ENCODE measurements at regions not wholly inside any gene's neighbourhood (a gene's known extent, or its start where the extent isn't known, plus 50 kb on each side); places are given as distances from the start of the nearest gene placed in this dataset.

GRCh38 chr13:107365466-107366215 lies 797.7 kb upstream of the ARGLU1 start:
- Histone ChIP-seq H3K23me2 (ENCODE audit: insufficient read length, low read depth, low read length, poor library complexity, severe bottlenecking) (no peaks in the 10 kb centered on the region), H3K4me2 (ENCODE audit: insufficient read depth, insufficient read length, low read length) (no peak overlapping the region), H3K18ac (ENCODE audit: insufficient read length, low read depth, low read length) (no peak overlapping the region), H3T11ph (ENCODE audit: low read length) (no peak overlapping the region), H2AK5ac (ENCODE audit: insufficient read length, low read length) (no peak overlapping the region), H4K8ac (replicated peaks; ENCODE audit: insufficient read length, low read depth, low read length) (no peak overlapping the region), H2BK120ac (ENCODE audit: low read depth, low read length, poor library complexity, severe bottlenecking) (no peak overlapping the region), H3K14ac (ENCODE audit: insufficient read depth, low read length) (no peak overlapping the region), H2BK12ac (ENCODE audit: insufficient read length, low read depth, low read length) (no peak overlapping the region), H2BK20ac (ENCODE audit: low read depth, low read length, poor library complexity, severe bottlenecking) (no peak overlapping the region), H2BK5ac (ENCODE audit: insufficient read length, low read length) (no peak overlapping the region), H4K5ac (ENCODE audit: insufficient read length, low read depth, low read length) (no peak overlapping the region), H2BK15ac (ENCODE audit: low read depth, low read length) (no peak overlapping the region), H3K4ac (ENCODE audit: low read depth, low read length) (no peak overlapping the region), H3K79me1 (ENCODE audit: insufficient read depth, low read depth, low read length, poor library complexity, severe bottlenecking) (no peaks in the 10 kb centered on the region), H2AFZ (ENCODE audit: low read length) (no peak overlapping the region), H3K4me1 (ENCODE audit: insufficient read depth, low read length) (no peaks in the 10 kb centered on the region), H3K9me3 (ENCODE audit: control insufficient read depth, low read depth, low read length) (no peaks in the 10 kb centered on the region), H4K20me1 (ENCODE audit: control insufficient read depth, insufficient read depth, insufficient read length) (no peaks in the 10 kb centered on the region), H3K56ac (ENCODE audit: insufficient read length, low read depth, low read length) (no peak overlapping the region), H3K79me2 (ENCODE audit: insufficient read depth, low read length) (no peaks in the 10 kb centered on the region), H3K27ac (ENCODE audit: insufficient read length, low read depth, low read length) (no peak overlapping the region), H3K23ac (ENCODE audit: insufficient read length, low read depth, low read length) (no peak overlapping the region), H3K9ac (ENCODE audit: extremely low read depth, insufficient read length, low read length) (no peak overlapping the region), H3K27me3 (ENCODE audit: insufficient read depth, low read length) (no peaks in the 10 kb centered on the region), H4K91ac (ENCODE audit: insufficient read length, low read depth, low read length) (no peak overlapping the region)
- Mint-ChIP-seq H3K36me3 (ENCODE audit: insufficient read depth in 1 of 3, low read depth in 3 of 3) (no peaks in the 10 kb centered on the region; a peak in 1 of 7 replicates), H3K4me3 (no peak overlapping the region), H3K9me3 (no peaks in the 10 kb centered on the region), H3K27me3 (ENCODE audit: low read depth) (no peaks in the 10 kb centered on the region; the same call in 1 of the 2 replicates), H3K4me1 (peaks cover 7 to 9% of the 10 kb centered on the region in 2 experiments), H3K27ac (peak overlapping the region in 1 of 3 experiments; percentile 34; a peak in 1 of 7 replicates)
- WGBS (ENCODE audit: extremely low coverage, insufficient read length, low lambda C conversion rate), result no CpG with 5 or more reads among the region's 8 CpGs
- DNase-seq, result no peak
- TF ChIP-seq, protein P1, sequence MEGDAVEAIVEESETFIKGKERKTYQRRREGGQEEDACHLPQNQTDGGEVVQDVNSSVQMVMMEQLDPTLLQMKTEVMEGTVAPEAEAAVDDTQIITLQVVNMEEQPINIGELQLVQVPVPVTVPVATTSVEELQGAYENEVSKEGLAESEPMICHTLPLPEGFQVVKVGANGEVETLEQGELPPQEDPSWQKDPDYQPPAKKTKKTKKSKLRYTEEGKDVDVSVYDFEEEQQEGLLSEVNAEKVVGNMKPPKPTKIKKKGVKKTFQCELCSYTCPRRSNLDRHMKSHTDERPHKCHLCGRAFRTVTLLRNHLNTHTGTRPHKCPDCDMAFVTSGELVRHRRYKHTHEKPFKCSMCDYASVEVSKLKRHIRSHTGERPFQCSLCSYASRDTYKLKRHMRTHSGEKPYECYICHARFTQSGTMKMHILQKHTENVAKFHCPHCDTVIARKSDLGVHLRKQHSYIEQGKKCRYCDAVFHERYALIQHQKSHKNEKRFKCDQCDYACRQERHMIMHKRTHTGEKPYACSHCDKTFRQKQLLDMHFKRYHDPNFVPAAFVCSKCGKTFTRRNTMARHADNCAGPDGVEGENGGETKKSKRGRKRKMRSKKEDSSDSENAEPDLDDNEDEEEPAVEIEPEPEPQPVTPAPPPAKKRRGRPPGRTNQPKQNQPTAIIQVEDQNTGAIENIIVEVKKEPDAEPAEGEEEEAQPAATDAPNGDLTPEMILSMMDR (conservative IDR thresholded peaks at IDR 0.05), result no peak

Measured in H9 (cell line).